Hematopoietic multipotent progenitor cell treated with erythropoietin and hydrocortisone succinate and interleukin-3 and kit ligand, for 15 days (in vitro differentiated cells): ENCODE measurements at regions not wholly inside any gene's neighbourhood (a gene's known extent, or its start where the extent isn't known, plus 50 kb on each side); places are given as distances from the start of the nearest gene placed in this dataset.
"Not testable (repeated sequence)": the region's sequence is repeated elsewhere in the genome, so short reads cannot be mapped to it uniquely, and the experiment has no call there.

Experiments used
- DNase-seq: peaks from one replicate; pipeline ENCODE4 v3.0.0-alpha.2; 2015; ENCODE audit warnings: low spot score

DNA sequence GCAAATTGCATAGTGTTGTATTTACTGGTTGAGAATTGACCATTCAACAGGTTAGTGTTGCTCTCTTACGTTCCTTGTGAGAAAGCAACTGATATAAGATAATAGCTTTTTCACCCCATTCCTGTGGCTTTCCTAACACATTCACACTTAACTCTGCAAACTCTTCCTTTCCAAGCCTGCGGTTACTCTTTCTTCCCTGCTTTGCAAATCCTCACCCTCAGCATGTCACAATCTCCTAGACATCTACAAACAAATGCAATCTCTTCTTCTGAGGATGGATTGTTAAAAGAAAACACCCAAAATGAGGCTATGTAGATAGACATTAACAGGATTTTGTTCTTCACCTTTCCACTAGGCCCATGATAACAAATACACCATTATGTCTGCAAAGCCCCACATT is 771.7 kb upstream of the PCDH7 start:
- DNase-seq: no peak

- DNase-seq: no peak
Measured at GRCh38 chr4:29948858-29949257, 771.3 kb upstream of the PCDH7 start.

DNA sequence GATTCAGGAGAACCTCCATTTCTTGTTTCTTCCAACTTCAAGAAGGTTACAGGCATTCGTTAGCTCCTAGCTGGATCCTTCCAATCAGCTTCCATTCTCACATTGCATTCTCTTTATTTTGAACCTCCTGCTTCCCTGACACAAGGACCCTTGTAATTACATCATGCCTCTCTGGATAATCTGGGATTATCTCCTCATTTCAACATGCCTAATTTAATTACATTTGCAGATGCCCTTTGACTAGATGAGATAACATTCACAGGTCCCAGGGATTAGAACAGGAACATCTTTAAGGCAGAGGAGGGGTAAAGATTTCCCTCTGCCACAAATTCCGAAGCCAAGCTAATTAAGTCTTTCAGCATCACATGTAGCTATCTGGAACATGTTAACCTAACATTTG is 753.8 kb upstream of the PCDH7 start:
- no peak for DNase-seq

- no peak for DNase-seq
Measured at GRCh38 chr4:29970626-29971025, 749.5 kb upstream of the PCDH7 start.

DNA sequence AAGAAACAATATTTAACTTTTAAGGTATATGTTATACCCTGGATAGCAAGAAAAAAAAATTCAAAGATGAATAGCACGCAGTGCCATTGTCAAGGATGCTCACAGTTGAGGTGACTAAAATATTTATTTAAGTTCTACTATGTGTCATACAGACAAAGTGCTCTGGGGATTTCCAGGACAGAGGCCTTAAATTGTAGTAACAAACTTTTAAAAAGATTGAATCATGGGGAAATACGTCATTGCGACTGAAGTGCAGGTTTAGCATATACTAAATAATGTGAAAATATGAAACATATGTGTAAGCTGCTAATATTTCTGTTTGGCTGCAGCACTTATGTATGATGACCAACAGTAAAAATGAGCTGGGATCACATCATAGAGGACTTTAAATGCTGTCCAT is 748.0 kb upstream of the PCDH7 start:
- no peak for DNase-seq

DNA sequence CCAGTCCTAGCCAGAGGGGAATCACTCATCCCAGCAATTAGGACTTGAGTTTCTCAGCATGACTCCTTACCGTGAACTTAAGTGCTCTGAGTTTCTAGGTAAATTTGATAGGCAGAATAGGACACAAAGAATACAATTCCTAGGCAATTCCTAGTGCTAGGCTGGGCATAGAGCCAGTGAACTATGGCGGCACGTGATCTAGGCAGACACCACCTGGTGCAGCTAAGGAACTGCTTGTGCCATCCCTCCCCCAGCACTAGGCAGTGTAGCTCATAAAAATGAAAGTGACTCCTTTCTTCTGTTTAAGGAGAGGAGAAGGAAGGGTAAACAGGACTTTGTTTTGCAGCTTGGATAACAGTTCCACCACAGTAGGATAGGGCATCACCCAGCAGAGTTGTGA is 736.3 kb upstream of the PCDH7 start:
- no peak for DNase-seq

DNA sequence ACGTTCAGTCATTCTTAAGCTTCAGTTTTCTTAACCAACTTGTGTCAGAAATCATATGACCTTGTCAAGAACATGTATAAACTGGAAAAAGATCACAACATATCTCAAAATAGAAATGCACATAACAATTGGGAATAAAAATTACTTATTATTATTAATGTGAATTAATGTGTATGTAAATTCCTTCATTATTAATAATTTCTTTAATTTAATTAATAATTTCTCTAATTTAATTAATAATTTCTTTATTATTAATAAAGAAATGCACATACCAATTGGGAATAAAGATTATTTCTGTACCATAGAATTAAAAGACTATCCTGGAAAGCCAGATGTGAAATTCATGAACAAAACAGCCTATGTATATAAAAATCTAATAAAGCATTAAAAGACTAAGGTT is 718.5 kb upstream of the PCDH7 start:
- no peak for DNase-seq

GRCh38 chr4:30002341-30002740 is 717.8 kb upstream of the PCDH7 start:
- DNase-seq: no peak

GRCh38 chr4:30005995-30006394 is 714.2 kb upstream of the PCDH7 start:
- no peak for DNase-seq

- DNase-seq: no peak
Measured at GRCh38 chr4:30024526-30024925, 695.6 kb upstream of the PCDH7 start.

DNA sequence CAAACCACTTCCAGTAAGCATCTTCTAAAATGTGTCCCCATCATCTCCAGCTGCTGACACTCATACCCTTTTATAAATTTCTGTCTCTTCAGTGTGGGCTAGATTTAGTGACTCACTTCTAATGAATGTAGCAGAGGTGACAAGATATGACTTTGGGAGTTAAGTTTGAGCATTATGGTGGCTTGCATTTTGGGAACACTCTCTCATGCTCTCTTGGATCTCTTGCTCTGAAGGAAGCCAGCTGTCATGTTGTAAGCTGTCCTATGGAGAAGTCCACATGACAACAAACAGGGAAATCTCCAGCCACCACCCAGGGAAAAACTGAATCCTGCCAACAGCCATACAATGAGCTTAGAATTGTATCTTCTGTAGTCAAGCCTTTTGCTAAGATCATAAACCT is 691.3 kb upstream of the PCDH7 start:
- no peak for DNase-seq

DNA sequence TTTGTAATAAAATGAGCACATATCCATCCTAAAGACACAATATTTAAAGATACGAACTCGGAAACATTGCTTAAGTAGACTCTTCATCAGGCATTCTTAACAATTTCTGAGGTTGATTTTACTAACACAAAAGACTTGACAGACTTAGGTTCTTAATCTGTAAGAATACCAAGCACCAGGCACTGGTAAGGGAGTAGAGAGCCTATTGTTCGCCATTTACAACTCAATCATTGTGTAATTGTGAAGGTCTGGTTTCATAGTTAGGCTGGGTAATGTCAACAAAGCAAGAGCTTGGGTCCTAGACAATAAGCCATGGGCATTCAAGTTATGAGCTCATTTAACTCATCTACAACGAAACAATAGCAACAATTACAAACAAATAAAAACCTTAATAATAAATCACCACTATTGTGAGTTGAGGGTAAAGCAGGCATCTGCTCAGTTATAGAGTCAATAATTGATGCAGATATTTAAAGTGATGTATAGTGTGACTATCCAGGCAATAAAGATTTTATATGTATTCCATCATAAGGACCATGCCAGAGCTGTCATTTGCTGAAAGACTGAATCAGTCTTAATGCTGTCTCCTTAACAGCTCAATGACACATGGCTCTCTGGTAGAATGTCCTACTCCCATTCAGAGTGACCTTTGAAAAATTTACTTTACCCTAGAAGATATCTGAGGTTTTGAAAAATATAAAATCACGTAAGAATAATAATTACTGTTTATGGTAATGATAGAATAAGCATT is 664.0 kb upstream of the PCDH7 start:
- no peak for DNase-seq

- DNase-seq: no peak
Measured at GRCh38 chr4:30068234-30068633, 651.9 kb upstream of the PCDH7 start.

DNA sequence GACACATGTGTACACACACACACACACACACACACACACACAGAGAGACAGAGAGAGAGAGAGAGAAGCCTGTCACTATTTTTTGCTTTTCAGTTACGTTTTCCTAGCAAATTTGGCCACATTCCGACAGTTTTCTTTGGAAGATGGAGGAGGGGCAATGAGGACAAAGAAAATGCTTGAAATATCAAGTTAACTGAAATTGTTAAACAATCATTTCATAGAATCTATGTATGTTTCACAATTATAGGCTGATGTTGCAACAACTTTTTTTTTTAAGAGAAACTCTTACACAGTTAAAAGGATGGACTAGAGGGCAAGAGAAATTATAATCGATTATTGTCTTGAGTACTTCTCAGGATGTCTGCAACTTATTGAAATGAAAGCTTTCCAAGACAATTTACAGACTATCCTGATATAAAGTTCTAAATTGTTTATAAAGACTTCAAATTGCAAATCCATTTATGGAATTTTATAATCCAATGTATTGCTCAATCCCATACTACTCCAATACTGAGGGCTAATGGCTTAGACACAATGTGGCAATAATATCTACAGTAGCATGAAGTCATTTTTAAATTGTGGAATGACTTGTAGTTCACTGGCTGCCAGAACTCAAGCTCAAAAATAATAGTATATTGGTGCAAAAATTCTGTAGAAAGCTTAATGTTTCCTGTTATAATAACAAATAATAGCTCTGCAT is 647.0 kb upstream of the PCDH7 start:
- no peak for DNase-seq

- DNase-seq: not testable (repeated sequence)
Measured at GRCh38 chr4:30092420-30093128, 627.6 kb upstream of the PCDH7 start.

DNA sequence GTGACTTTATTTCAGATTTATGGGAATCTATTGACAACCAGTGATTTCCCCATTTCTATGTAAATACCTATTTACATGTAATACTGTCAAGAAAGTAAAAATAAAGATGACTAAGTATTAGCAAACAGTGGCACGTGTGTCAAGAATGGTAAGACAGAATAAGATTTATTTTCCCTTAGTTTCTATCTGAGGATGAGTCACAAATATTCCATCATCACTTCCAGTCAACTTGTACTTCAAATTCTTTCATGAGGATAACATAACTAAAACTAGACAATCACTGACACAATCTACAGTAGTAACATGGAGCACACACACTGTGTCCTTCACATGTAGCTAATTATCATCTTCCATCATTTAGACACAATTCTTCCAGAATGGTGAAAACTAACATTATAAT is 625.3 kb upstream of the PCDH7 start:
- no peak for DNase-seq

GRCh38 chr4:30103455-30103854 is 616.7 kb upstream of the PCDH7 start:
- no peak for DNase-seq

DNA sequence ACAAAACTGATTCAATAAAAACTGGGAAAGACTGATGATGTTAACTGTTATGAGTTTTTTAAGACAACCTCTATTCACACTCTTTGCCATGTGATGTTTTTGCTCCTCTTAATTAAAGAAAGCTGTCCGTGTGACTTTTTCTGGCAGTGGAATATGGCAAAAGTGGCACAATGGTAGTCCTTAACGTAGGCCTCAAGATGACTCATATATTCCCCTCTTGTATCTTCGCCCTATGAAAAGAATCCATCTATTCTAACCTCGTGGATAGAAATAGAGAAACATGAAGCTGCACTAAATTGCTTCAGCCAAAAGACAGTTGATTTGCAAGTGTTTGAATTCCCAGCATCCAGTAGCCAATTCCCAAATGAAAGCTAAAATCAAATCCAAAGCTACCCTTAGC is 603.8 kb upstream of the PCDH7 start:
- DNase-seq: no peak

DNA sequence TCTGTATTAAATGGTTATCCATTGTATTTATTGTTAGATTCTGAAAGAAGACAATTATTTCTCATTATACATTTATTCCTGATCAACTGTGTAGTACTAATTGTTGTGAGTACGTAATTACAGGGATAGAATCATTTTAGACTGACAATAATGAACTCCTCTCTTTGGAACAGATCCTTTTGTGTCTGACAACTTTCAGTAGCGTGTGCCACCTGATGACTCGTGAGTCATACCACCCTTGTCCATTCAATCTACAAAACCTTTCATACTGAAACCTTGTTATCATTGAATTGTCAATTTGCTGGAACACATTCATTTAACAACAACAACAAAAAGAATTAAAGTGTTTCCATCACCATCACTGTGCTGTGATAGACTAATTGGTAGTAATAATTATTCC is 602.7 kb upstream of the PCDH7 start:
- no peak for DNase-seq

DNA sequence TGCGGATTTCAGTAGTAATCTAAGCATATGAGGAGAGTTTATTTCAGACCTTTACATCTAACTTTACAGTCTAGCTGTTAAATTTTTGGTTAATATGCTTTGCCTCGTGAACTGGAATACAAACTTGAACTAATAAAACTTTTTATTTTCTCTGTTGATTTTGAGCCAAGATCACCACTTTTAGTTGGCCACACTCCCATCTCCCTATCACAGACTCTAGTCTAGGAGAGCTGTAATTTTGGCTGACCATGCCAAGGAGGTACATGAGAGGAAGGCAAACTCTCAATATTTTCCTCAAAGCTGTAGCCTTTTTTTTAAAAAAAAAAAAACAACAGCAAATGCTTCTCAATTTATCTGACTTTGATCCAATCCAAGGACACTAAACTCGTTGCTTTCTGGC is 597.5 kb upstream of the PCDH7 start:
- DNase-seq: no peak

- not testable (repeated sequence) for DNase-seq
Measured at GRCh38 chr4:30124621-30125020, 595.5 kb upstream of the PCDH7 start.

DNA sequence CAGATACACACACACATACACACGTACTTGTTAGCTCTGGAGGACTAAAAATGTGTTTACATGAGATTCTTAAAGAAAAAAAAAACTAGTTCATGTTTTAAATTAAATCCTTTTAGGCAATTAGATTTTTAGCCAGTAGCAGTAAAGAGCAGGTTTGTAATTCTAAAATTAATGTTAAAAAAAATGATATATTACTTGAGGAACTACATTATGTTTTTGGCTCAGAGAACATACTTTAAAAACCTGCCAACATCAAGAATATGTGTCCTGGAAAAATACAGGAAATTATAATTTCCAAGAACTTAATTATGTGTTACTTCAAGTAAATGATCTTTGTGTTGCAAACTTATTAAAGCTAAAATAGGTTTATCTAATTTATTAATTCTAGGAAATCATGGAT is 594.3 kb upstream of the PCDH7 start:
- no peak for DNase-seq

GRCh38 chr4:30126351-30126750 is 593.8 kb upstream of the PCDH7 start:
- DNase-seq: no peak
